HG02943 (cell line): ENCODE measurements at regions not wholly inside any gene's neighbourhood (a gene's known extent, or its start where the extent isn't known, plus 50 kb on each side); places are given as distances from the start of the nearest gene placed in this dataset.
"Not testable (repeated sequence)": the region's sequence is repeated elsewhere in the genome, so short reads cannot be mapped to it uniquely, and the experiment has no call there.

ENCODE experiments used
- ATAC-seq: cut with Tn5 transposase; IDR thresholded peaks from one replicate; pipeline ENCODE4 v1.9.1; 2021; ENCODE audit warnings: mild to moderate bottlenecking, low read depth, moderate library complexity; ENCODE audit not compliant: unreplicated experiment

DNA sequence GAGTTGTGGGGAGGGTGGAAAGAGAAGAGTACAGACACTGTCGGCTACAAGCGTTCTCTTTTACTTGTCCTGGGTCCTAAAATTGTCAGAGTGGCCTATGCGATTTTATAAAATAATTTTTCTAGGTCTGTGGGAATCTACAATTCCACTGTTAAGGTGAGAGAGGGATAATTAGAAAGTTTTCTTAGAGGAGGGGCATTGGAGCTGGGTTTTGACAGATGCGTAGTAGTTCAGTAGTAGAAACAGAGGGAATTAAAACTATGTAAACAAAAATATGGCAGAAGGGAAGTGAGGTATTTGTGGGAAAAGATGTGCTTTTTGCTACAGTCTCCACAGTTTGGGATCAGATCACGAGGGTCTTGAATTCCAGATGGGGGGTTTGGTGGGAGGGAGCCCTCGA lies 129.1 kb upstream of the SHB start:
- no peak for ATAC-seq

DNA sequence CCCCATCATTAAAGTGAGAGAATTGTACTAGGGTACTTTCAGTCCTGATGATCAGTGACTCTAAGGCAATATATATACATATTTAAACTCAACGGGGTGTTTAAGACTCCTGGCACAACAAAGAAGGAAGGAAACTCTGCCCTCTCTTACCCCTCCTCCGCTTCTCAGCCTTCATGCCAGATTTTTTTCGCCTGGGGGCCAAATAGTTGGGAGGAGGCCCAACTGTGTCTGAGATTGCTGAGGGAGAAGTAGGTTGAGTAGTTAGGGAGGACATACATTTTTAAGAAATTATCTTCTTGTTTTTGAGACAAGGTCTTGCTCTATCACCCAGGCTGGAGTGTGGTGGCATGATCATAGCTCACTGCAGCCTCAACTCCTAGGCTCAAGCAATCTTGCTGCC lies 127.7 kb upstream of the SHB start:
- no peak for ATAC-seq

DNA sequence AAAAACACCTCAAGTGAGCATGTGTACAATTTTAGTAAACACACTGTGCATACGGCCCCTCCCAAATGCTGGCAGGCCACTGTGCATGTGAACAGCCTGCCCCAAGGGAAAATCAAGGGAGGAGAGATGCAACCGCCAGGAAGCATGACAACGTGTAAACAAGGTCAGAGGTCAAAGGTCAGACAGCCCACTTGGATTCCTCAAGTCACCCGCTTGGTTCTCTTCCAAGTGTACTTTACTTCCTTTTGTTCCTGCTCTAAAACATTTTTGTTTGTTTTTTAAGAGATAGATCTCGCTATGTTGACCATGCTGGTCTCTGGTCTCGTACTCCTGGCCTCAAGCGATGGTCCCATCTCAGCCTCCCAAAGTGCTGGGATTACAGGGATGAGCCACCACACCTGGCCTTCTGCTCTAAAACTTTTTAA lies 126.7 kb upstream of the SHB start:
- no peak for ATAC-seq

DNA sequence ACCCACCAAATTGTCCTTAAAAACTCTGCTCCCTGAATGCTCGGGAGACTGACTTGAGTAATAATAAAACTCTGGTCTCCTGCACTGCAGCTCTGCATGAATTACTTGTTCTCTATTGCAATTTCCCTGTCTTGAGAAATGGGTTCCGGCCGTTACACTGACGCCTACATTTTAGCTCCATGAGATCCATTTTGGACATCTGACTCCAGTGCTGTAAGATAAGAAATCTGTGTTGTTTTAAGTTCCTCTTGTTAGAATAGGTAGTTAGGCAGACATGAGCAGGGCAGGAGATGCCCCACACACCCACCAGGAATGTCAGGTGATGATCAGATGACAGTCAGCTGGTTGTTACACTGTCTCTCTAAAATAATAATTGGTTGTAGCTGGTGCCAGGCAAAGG lies 125.8 kb upstream of the SHB start:
- no peak for ATAC-seq

DNA sequence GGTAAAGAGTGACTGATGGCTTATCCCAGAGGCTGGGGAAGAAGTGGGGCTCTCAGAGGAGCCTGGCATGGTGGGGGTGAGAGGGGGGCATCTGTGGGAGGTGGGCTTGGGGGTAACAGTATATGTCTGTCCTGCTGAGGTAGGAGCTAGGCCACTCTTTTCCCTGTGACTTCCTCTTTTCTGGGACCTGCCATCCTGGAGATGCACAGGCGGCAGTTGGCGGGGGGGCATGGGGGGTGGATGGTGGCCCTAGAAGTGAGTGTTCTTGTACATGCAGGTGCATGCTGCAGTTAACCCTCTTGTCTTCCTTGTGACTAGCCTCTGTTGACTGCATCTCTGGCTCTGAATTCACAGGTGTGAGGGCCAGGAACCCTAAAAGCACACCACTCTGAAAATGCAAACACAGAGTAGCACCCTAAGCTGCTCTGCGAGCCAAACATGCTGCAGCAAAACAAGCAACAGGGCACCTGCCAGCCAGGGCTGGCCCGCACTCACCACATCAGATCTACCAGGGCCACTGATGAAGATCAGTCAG lies 123.8 kb upstream of the SHB start:
- ATAC-seq, result no peak

DNA sequence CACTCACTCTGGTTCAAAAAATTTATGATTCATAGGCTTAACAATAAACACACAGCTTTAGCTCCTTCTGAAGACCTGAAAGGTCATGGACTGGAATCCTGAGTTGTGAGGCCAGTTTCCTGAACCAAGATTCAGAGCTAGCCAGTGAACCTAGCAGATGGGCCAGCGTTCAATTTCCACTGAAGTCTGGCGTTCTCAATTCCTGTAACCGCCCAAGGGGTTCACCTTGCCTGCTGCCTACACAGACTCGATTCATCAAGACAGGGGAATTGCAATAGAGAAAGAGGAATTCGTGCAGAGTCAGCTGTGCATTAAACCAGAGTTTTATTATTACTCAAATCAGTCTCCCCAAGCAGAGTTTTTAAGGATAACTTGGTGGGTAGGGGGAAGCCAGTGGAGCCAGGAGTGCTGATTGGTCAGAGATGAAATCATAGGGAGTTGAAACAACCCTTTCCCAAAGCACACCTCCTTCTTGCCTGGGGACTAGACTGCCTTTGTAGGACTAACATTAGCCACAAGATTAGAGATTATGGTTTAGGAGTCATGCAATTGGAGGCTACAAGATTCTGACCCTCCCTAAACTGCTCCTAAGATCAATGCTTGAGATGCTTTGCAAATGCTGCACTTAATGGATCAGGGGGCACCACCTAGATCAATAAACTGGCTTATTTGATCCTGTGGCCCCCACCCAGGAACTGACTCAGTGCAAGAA lies 117.5 kb upstream of the SHB start:
- no peak for ATAC-seq

DNA sequence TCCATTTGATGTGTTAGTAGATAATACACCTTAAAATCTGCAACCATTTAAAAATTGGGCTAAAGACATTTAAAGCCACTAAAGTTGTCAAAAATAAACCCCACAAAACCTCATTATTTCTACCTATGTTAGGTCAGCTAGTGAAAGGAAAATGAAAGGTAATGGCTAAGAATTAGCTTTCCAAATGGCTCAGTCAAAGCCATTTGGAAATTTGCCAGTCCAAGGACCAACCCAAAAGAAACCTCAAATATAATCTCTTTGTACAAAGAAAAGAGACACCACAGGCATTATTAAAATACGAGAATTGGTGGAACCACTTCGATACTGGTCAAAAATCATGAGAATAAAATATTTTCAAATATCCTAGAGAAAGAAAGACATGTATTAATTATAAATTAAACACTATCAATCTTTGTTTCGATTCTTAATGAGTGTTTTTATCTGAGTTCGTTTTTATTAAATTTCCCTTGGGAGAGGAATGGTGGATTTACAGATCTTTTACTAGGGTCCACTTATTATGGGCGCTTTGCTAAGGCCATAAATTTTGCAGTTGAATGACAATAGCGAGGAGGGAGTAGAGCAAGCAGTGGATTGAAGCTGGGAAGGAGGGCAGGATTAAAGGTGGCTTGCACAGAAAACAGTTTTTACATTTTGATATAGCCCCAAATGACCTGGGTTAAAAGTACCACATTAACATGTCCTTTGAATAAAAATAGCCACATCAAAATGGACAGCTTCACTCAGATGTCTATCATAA lies 116.8 kb upstream of the SHB start:
- ATAC-seq, result no peak

DNA sequence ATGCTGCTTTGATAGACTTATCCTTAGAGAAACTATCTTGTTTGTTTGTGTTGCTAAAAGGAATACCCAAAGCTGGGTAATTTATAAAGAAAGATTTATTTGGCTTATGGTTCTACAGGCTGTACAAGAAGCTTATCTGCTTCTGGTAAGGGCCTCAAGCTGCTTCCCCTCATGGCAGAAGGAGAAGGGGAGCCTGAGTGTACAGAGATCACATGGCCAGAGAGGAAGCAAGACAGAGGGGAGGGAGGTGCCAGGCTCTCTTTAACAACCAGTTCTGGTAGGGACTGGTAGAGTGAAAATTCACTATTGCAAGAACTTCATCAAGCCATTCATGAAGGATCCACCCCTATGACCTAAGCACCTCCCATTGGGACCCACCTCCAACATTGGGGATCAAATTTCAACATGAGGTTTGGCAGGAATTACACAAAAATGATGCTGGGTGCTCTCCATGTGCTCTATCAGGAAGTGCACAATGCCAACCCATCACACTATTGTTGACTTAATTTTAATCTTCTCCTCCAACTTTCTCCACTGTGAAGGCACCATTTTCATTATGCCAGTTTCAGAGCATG lies 115.1 kb upstream of the SHB start:
- no peak for ATAC-seq

DNA sequence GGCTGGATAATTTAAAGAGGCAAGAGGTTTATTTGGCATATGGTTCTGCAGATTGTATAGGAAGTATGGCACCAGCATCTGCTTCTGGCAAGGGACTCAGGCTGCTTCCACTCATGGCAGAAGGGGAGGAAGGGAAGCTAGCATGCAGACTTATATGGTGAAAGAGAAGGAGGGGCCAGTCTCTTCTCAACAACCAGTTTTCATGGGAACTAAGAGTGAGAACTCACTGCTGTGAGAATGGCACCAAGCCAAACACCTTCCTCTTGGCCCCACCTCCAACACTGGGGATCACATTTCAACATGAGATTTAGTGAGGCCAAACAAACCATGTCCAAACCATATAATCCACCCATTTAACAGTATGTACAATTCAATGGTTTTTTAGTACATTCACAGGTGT lies 113.3 kb upstream of the SHB start:
- no peak for ATAC-seq

DNA sequence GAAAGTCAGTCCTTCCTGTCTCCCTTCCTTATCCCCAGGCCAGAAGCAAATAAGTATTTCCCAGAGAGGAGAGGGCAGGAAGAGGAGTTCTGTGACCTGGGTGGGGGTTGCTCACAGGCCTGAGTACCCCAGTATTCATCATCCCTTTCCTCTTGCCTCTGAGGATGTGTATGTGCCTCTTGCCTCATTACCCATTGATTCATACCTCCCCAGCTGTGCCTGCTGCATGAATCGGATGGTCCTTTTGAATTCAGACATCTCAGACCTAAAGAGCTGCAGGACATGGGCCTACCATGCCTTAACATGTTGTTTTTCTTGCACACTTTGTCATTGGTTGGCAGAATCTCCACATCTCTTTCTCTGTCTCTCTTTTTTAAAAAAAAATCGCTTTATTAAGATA lies 112.8 kb upstream of the SHB start:
- no peak for ATAC-seq

DNA sequence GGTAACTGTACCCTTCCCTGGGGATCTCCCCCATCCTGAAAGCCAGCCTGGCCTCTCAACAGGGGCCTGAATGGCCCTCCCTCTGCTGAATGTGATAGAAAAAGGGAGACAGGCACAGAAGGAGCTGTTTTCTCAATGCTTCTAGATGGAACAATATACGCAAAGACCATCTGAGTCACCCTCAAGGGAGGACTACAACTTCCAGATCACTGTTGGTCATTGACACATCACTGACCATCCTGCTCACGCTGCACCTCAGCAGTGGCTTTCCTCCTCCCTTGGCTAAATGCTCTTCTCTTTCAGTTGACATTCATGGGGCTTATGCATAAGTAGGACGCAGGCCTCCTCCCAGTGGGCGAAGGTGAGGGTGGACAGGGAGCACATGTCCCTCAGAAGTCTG lies 112.2 kb upstream of the SHB start:
- ATAC-seq, result no peak

DNA sequence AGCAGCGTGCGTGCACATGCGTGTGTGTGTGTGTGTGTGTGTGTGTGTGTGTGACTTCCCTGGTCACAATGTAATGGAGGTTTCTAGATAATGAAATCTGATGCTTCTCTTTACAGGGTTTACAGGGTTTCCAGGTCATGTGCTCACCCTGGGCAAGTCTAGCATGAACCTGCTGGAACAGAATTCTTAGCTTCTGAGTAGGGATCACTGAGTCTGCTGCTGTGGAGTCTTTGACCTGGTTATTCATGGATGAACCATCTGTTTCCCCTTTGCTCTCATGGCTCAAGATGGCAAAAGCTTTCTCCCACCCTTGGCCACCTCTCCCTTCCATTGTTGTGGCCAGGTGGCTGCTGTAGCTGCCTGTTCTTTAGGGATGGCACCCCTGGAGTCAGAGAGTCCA lies 111.6 kb upstream of the SHB start:
- ATAC-seq, result no peak

DNA sequence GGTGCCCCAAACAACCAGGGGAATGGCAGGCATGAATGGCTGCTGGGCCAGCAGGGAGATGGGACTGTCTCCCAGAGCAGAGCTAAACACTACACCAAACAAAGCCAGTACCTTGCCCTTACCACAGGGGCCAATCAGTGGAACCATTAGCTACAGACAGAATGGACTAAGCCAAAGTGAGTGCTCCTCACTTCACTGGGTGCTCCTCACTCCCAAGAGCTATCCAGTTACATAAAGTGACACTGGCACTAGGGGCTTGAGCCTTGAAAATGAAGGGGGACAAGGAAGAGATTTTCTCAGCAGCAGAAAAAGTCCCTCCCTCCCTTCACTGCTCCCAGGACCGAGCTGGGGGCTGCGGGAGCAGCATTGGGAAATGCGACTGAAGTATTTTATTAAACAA lies 110.9 kb upstream of the SHB start:
- no peak for ATAC-seq

DNA sequence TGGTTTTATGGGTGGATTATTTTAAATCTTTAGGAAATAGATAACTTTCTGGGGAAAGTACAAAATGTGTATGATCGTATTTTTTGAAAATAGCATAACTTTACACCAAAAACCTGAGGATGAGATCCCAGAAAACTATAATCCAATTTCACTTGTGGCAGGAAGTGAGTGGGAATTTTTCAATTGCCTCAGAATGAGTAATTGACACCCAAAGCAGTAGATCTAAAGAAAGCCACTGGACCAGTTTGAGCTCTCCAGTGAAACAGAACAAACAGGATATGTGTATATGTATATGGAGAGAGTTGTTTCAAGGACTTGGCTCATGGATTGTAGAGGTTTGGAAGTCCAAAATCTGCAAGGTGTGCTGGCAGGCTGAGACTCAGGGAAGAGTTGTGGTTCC lies 109.2 kb upstream of the SHB start:
- ATAC-seq, result no peak

DNA sequence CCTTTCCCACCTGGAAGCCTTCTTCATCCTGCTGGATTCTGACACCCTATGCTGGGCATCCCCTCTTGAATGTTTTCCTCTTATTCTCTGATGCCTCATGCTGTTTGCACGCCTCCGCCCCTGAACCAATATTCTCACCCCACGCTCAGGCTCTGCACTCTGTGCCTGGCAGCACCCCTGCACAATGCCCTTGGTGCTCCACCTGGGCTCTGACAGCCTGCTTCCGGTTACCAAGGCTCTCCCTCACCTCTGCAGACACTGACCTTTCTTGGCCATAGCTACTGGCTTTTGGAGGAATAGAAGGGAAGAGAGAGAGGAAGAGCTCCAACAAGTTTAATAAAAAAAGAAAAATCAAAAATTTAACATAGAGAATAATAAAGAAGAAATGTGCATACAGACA lies 108.7 kb upstream of the SHB start:
- ATAC-seq, result no peak

DNA sequence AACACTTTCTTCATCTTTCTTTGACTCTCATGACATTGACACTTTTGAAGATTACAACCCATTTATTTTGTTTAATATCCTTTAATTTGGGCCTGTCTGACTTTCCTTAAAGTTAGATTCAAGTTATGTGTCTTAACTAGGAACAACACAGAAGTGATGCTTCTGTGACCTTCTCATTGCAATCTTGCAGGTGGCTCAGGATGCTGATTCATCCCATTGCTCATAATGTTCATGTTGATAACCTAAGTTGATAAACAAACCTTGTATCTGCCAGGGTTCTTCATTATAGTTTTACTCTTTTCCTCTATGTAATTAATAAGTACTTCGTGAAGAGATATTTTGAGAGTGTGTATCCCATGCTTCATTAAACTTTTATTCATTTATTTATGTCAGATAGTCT lies 107.2 kb upstream of the SHB start:
- no peak for ATAC-seq

DNA sequence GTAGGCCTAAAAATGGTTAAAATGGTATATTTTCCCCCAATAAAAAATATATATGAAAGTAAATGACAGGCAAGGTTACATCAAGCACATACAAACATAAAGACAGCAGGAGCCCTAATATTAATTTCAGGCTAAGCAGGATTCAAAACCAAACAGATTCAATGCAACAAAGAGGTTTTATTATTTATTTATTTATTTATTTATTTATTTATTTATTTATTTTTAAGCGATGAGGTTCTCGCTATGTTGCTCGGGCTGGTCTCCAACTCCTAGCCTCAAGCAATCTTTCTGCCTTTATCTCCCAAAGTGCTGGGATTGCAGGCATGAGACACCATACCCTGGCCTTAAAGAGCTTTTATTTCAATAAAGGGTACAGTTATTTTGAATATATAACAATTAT lies 106.4 kb upstream of the SHB start:
- ATAC-seq, result no peak

DNA sequence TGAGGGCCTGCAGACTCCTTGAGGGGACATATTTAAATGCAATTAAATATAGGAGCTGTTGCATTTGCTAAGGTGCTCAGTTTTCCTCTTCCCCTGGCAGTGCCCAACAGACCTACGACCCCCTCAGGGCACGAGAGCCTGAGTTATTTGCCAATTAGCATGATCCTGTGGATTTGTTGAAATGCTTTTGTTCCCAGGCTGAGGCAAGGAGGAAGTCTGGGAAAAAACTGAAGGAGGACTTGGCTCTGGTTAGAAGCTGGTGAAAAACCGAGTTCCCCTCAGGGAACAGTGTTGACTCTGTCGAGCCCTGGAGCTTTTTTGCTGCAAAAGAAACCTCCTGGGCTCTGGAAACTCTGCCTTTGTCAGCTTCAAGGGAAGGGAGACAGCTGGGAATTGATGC lies 103.6 kb upstream of the SHB start:
- ATAC-seq, result no peak

DNA sequence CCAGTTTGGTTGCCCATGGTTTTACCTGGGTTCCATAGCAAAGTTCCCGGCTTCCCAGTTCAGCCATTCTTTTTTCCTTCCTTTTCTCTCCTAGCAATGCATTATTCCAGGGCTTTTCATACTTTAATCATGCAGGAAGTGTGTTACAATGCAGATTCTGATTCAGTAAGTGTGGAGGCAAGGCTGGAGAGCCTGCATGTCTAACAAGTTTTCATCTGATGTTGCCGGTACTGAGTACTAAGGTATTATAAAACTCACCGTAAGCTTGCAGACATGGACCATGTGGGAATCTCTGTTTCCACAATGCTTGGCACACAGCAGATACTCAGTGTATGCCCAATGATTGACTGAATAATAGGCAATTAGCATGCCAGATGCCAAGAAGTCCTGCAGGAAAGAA lies 102.9 kb upstream of the SHB start:
- ATAC-seq, result no peak

DNA sequence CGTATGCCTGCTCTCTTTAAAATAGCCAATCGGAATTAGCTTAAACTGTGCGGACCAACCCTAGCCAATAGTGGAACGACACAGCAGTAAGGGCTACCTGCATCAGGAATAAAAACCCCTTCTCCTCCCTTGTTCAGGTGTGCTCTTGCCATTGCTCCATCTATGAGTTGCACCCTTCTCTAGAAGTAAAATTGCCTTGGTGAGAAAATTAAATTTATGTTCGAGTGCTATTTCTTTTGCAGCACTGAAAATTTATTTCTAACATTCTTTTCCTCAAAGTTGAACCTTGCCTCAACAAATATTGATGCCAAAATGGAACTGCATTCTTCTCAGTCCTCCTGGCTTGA lies 102.5 kb upstream of the SHB start:
- ATAC-seq, result no peak

DNA sequence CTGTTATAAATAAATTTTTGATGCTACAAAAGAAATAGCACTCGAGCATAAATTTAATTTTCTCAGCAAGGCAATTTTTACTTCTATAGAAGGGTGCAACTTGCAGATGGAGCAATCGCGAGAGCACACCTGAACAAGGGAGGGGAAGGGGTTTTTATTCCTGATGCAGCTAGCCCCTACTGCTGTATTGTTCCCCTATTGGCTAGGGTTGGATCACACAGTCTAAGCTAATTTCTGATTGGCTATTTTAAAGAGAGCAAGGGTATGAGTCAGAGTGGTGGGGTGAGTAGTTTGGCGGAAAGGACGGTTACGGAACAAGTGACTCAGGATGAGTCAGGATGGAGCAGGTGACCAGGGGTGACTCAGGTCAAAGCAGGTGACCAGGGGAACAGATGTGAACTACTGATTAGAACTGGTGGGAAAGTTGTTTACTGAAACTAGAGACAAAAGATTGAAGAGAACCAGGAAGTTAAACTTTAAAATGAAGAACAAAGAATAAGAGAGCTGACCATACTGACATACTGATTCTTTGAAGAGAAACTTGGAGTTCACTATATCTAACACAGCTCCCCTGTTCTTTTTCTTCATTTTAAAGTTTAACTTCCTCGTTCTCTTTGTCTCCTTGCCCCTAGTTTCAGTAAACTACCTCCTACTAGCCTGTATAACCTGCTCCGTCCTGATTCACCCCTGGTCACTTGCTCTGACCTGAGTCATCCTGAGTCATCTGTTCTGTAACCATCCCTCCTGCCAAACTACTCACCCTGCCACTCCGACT lies 101.9 kb upstream of the SHB start:
- not testable (repeated sequence) for ATAC-seq
